ENCODE measurements at regions not wholly inside any gene's neighbourhood (a gene's known extent, or its start where the extent isn't known, plus 50 kb on each side); places are given as distances from the start of the nearest gene placed in this dataset.
"Not testable (repeated sequence)": the region's sequence is repeated elsewhere in the genome, so short reads cannot be mapped to it uniquely, and the experiment has no call there.

DNA sequence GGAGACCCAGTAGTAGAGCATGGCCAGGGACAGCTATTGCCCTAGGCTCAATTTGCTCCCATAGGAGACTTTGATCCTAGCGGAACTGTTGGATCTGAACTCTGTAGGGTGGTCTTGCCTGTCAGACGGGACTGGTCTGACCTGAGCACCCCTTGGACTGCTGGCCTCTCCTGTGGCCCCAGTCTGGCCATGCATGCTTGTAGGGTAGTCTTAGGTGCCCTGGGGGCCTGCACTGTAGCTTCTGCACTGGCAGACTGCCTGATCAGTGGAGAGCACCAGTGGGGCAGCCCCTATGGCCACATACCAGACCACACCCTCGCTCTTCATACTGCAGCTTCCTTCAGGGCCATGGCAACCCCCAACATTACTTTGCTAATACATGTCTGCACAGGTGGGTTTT is 396.1 kb upstream of the GRAMD2B start:
- WGBS = 89% methylated on average over 1 of the region's 3 CpGs
- Histone ChIP-seq H3K27ac (no peak overlapping the region), H3K9me3 (peaks cover 6% of the 10 kb centered on the region), H3K4me1 (no peaks in the 10 kb centered on the region), H3K27me3 (no peaks in the 10 kb centered on the region), H3K4me3 (no peak overlapping the region), H3K36me3 (no peaks in the 10 kb centered on the region)
- DNase-seq (ENCODE audit: low spot score in 2 of 2) = no peak
- TF ChIP-seq POLR2A (IDR thresholded peaks at IDR 0.05) (no peak), EP300 (IDR thresholded peaks at IDR 0.05) (no peak), POLR2AphosphoS5 (IDR thresholded peaks at IDR 0.05) (no peak)
- TF ChIP-seq, protein P1, sequence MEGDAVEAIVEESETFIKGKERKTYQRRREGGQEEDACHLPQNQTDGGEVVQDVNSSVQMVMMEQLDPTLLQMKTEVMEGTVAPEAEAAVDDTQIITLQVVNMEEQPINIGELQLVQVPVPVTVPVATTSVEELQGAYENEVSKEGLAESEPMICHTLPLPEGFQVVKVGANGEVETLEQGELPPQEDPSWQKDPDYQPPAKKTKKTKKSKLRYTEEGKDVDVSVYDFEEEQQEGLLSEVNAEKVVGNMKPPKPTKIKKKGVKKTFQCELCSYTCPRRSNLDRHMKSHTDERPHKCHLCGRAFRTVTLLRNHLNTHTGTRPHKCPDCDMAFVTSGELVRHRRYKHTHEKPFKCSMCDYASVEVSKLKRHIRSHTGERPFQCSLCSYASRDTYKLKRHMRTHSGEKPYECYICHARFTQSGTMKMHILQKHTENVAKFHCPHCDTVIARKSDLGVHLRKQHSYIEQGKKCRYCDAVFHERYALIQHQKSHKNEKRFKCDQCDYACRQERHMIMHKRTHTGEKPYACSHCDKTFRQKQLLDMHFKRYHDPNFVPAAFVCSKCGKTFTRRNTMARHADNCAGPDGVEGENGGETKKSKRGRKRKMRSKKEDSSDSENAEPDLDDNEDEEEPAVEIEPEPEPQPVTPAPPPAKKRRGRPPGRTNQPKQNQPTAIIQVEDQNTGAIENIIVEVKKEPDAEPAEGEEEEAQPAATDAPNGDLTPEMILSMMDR (IDR thresholded peaks at IDR 0.05) = no peak

- Histone ChIP-seq H3K27ac (no peak overlapping the region), H3K4me3 (no peak overlapping the region), H3K4me1 (no peaks in the 10 kb centered on the region), H3K36me3 (no peaks in the 10 kb centered on the region), H3K9me3 (peaks cover 6% of the 10 kb centered on the region), H3K27me3 (no peaks in the 10 kb centered on the region)
- TF ChIP-seq EP300 (IDR thresholded peaks at IDR 0.05) (no peak), POLR2A (IDR thresholded peaks at IDR 0.05) (no peak), POLR2AphosphoS5 (IDR thresholded peaks at IDR 0.05) (no peak)
- TF ChIP-seq, protein P1 (IDR thresholded peaks at IDR 0.05) = no peak
- DNase-seq (ENCODE audit: low spot score in 2 of 2) = no peak
- WGBS = 100% methylated on average over 2 of the region's 2 CpGs
Observed at GRCh38 chr5:126027652-126028051, 395.6 kb upstream of the GRAMD2B start.

- Histone ChIP-seq H3K4me1 (no peaks in the 10 kb centered on the region), H3K9me3 (peaks cover 6% of the 10 kb centered on the region), H3K36me3 (no peaks in the 10 kb centered on the region), H3K27ac (no peak overlapping the region), H3K27me3 (no peaks in the 10 kb centered on the region), H3K4me3 (no peak overlapping the region)
- WGBS = 93% methylated on average over 2 of the region's 2 CpGs
- no peak for DNase-seq (ENCODE audit: low spot score in 2 of 2)
- TF ChIP-seq EP300 (IDR thresholded peaks at IDR 0.05) (no peak), POLR2AphosphoS5 (IDR thresholded peaks at IDR 0.05) (no peak)
- TF ChIP-seq, protein P1 (IDR thresholded peaks at IDR 0.05) = no peak
Observed at GRCh38 chr5:126028336-126028735, 394.9 kb upstream of the GRAMD2B start.

GRCh38 chr5:126029282-126029681 is 393.9 kb upstream of the GRAMD2B start:
- H3K4me3 ChIP-seq; H3K27me3 ChIP-seq; H3K4me1 ChIP-seq; H3K36me3 ChIP-seq; DNase-seq (ENCODE audit: low spot score in 2 of 2); H3K27ac ChIP-seq; H3K9me3 ChIP-seq: not testable (repeated sequence)
- 100% methylated on average over 1 of the region's 1 CpG for WGBS

DNA sequence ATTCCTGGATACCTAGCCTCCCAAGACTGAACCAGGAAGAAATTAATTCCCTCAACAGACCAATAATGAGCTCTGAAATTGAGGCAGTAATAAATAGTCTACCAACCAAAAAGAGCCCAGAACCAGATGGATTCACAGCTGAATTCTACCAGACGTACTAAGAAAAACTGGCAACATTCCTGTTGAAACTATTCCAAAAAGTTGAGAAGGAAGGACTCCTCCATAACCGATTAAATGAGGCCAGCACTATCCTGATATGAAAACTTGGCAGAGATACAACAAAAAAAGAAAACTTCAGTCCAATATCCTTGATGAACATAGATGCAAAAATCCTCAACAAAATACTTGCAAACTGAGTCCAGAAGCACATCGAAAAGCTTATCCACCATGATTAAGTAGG is 392.5 kb upstream of the GRAMD2B start:
- no peaks in the 10 kb centered on the region for H3K27me3 ChIP-seq
- no peaks in the 10 kb centered on the region for H3K36me3 ChIP-seq
- TF ChIP-seq POLR2A (IDR thresholded peaks at IDR 0.05) (no peak), POLR2AphosphoS5 (IDR thresholded peaks at IDR 0.05) (no peak), EP300 (IDR thresholded peaks at IDR 0.05) (no peak)
- TF ChIP-seq, protein P1 (IDR thresholded peaks at IDR 0.05) = no peak
- H3K4me3 ChIP-seq = no peak overlapping the region
- no peaks in the 10 kb centered on the region for H3K4me1 ChIP-seq
- H3K27ac ChIP-seq = no peak overlapping the region
- no peak for DNase-seq (ENCODE audit: low spot score in 2 of 2)
- H3K9me3 ChIP-seq = peaks cover 6% of the 10 kb centered on the region
- WGBS = 46% methylated on average over 3 of the region's 3 CpGs

- Histone ChIP-seq H3K4me1 (no peaks in the 10 kb centered on the region), H3K27me3 (no peaks in the 10 kb centered on the region), H3K9me3 (peaks cover 6% of the 10 kb centered on the region), H3K27ac (no peak overlapping the region), H3K4me3 (no peak overlapping the region), H3K36me3 (no peaks in the 10 kb centered on the region)
- no peak for TF ChIP-seq EP300 (IDR thresholded peaks at IDR 0.05)
- no peak for TF ChIP-seq POLR2AphosphoS5 (IDR thresholded peaks at IDR 0.05)
- TF ChIP-seq POLR2A (IDR thresholded peaks at IDR 0.05) = no peak
- TF ChIP-seq, protein P1 (IDR thresholded peaks at IDR 0.05) = no peak
- DNase-seq (ENCODE audit: low spot score in 2 of 2) = no peak
- WGBS = 44% methylated on average over 7 of the region's 7 CpGs
Observed at GRCh38 chr5:126031989-126032716, 391.1 kb upstream of the GRAMD2B start.

Data from suprapubic skin (tissue), 4 donors.